DND-41 (cell line): ENCODE measurements at regions not wholly inside any gene's neighbourhood (a gene's known extent, or its start where the extent isn't known, plus 50 kb on each side); places are given as distances from the start of the nearest gene placed in this dataset.

Experiments
- ATAC-seq: fragments of 200-7000 bp; cut with Tn5 transposase; 3 replicates; pipeline ENCODE4 v1.9.1; 2021; ENCODE audit warnings: low read depth; ENCODE audit not compliant: insufficient read depth
- DNase-seq: peaks from one replicate; pipeline ENCODE4 v3.0.0-alpha.2; 2020
- H2AFZ ChIP-seq: 2 replicates; pipeline ENCODE4 v1.6.0; 2012; ENCODE audit warnings: low read depth, low read length
- H3K27ac ChIP-seq: 2 replicates; pipeline ENCODE4 v1.5.1; 2012; ENCODE audit warnings: low read length, inconsistent platforms
- H3K27me3 ChIP-seq: fragments of 200-600 bp; sonication (generic); 2 replicates; pipeline ENCODE4 v1.6.0; 2012; ENCODE audit warnings: low read length, mild to moderate bottlenecking, inconsistent platforms; ENCODE audit not compliant: insufficient read depth, poor library complexity
- H3K36me3 ChIP-seq: 2 replicates; pipeline ENCODE4 v1.5.1; 2012; ENCODE audit warnings: low read length, inconsistent platforms; ENCODE audit not compliant: insufficient read depth
- H3K4me1 ChIP-seq: 2 replicates; pipeline ENCODE4 v1.5.1; 2012; ENCODE audit warnings: mild to moderate bottlenecking, low read length; ENCODE audit not compliant: insufficient read depth
- H3K4me2 ChIP-seq: 2 replicates; pipeline ENCODE4 v1.6.0; 2012; ENCODE audit warnings: mild to moderate bottlenecking, moderate library complexity, low read length, inconsistent platforms; ENCODE audit not compliant: insufficient read depth
- H3K4me3 ChIP-seq, 2 experiments: fragments of 200-600 bp in 1 of 2; shearing (Covaris generic) in 1 of 2; 2 replicates each; pipeline ENCODE4 v1.5.1; 2012 to 2016; ENCODE audit warnings: inconsistent platforms in 2 of 2, low read length in 2 of 2, mild to moderate bottlenecking in 2 of 2, low read depth in 1 of 2, moderate library complexity in 1 of 2
- H3K79me2 ChIP-seq: 2 replicates; pipeline ENCODE4 v1.6.0; 2012; ENCODE audit warnings: low read length, inconsistent platforms; ENCODE audit not compliant: insufficient read depth
- H3K9ac ChIP-seq: 2 replicates; pipeline ENCODE4 v1.6.0; 2012; ENCODE audit warnings: low read depth, mild to moderate bottlenecking, inconsistent platforms, low read length, moderate library complexity
- H3K9me3 ChIP-seq: 2 replicates; pipeline ENCODE4 v1.5.1; 2012; ENCODE audit warnings: low read length, moderate library complexity, mild to moderate bottlenecking, inconsistent platforms; ENCODE audit not compliant: insufficient read depth, severe bottlenecking
- H4K20me1 ChIP-seq: 2 replicates; pipeline ENCODE4 v1.6.0; 2012; ENCODE audit warnings: low read length; ENCODE audit not compliant: insufficient read depth
- CTCF ChIP-seq: IDR thresholded peaks from 2 replicates; pipeline ENCODE4 v1.5.1; 2012; ENCODE audit warnings: borderline replicate concordance, low read length, moderate library complexity, mild to moderate bottlenecking; ENCODE audit not compliant: poor library complexity, severe bottlenecking; ENCODE audit errors: extremely low read depth
- EZH2 ChIP-seq: IDR thresholded peaks from 3 replicates; pipeline ENCODE4 v1.6.1; 2012; ENCODE audit warnings: borderline replicate concordance, low read depth, mild to moderate bottlenecking, moderate library complexity, low read length, inconsistent platforms; ENCODE audit not compliant: severe bottlenecking

- ATAC-seq (no peak), DNase-seq (no peak)
- TF ChIP-seq EZH2 (no peak), CTCF (no peak)
- H3K79me2 ChIP-seq, result no peaks in the 10 kb centered on the region
- no peak overlapping the region for H2AFZ ChIP-seq
- H3K4me1 ChIP-seq, result no peaks in the 10 kb centered on the region
- H3K4me3 ChIP-seq, result no peak overlapping the region
- no peak overlapping the region for H3K4me2 ChIP-seq
- no peak overlapping the region for H3K9ac ChIP-seq
- H3K27ac ChIP-seq, result no peak overlapping the region
- H3K36me3 ChIP-seq, result no peaks in the 10 kb centered on the region
- no peaks in the 10 kb centered on the region for H3K9me3 ChIP-seq
- H4K20me1 ChIP-seq, result no peaks in the 10 kb centered on the region
- no peaks in the 10 kb centered on the region for H3K27me3 ChIP-seq
Observed at GRCh38 chr5:124436294-124436693, 310.1 kb downstream of the ZNF608 start.

GRCh38 chr5:124433170-124433569 lies 313.3 kb downstream of the ZNF608 start:
- H3K9ac ChIP-seq, result no peak overlapping the region
- H2AFZ ChIP-seq, result no peak overlapping the region
- no peak overlapping the region for H3K4me2 ChIP-seq
- H3K27ac ChIP-seq, result no peak overlapping the region
- no peaks in the 10 kb centered on the region for H3K27me3 ChIP-seq
- ATAC-seq (no peak), DNase-seq (no peak)
- H3K79me2 ChIP-seq, result no peaks in the 10 kb centered on the region
- no peaks in the 10 kb centered on the region for H3K9me3 ChIP-seq
- TF ChIP-seq CTCF (no peak), EZH2 (no peak)
- H3K4me1 ChIP-seq, result no peaks in the 10 kb centered on the region
- H3K36me3 ChIP-seq, result no peaks in the 10 kb centered on the region
- no peak overlapping the region for H3K4me3 ChIP-seq
- no peaks in the 10 kb centered on the region for H4K20me1 ChIP-seq

GRCh38 chr5:124421584-124421983 lies 324.9 kb downstream of the ZNF608 start:
- H3K4me3 ChIP-seq, result no peak overlapping the region
- no peaks in the 10 kb centered on the region for H3K4me1 ChIP-seq
- peaks cover 5% of the 10 kb centered on the region for H3K9me3 ChIP-seq
- no peaks in the 10 kb centered on the region for H4K20me1 ChIP-seq
- H2AFZ ChIP-seq, result no peak overlapping the region
- H3K4me2 ChIP-seq, result no peak overlapping the region
- H3K79me2 ChIP-seq, result no peaks in the 10 kb centered on the region
- no peak overlapping the region for H3K9ac ChIP-seq
- H3K27ac ChIP-seq, result no peak overlapping the region
- DNase-seq (no peak), ATAC-seq (no peak)
- no peaks in the 10 kb centered on the region for H3K36me3 ChIP-seq
- TF ChIP-seq CTCF (no peak), EZH2 (no peak)
- no peaks in the 10 kb centered on the region for H3K27me3 ChIP-seq

GRCh38 chr5:124420952-124421351 lies 325.5 kb downstream of the ZNF608 start:
- Histone ChIP-seq H3K9ac (no peak overlapping the region), H3K4me1 (no peaks in the 10 kb centered on the region), H3K4me2 (no peak overlapping the region), H3K36me3 (no peaks in the 10 kb centered on the region), H2AFZ (no peak overlapping the region), H3K79me2 (no peaks in the 10 kb centered on the region), H3K4me3 (no peak overlapping the region), H3K27ac (no peak overlapping the region), H4K20me1 (no peaks in the 10 kb centered on the region), H3K27me3 (no peaks in the 10 kb centered on the region), H3K9me3 (peaks cover 5% of the 10 kb centered on the region)
- ATAC-seq (no peak), DNase-seq (no peak)
- TF ChIP-seq EZH2 (no peak), CTCF (no peak)
